GOT3 (cell line): ENCODE measurements at regions not wholly inside any gene's neighbourhood (a gene's known extent, or its start where the extent isn't known, plus 50 kb on each side); places are given as distances from the start of the nearest gene placed in this dataset.

ENCODE experiments used
- DNase-seq: peaks from one replicate; lab custom pipeline; 2025; ENCODE audit warnings: mixed read lengths; lab: John Stamatoyannopoulos, UW

DNA sequence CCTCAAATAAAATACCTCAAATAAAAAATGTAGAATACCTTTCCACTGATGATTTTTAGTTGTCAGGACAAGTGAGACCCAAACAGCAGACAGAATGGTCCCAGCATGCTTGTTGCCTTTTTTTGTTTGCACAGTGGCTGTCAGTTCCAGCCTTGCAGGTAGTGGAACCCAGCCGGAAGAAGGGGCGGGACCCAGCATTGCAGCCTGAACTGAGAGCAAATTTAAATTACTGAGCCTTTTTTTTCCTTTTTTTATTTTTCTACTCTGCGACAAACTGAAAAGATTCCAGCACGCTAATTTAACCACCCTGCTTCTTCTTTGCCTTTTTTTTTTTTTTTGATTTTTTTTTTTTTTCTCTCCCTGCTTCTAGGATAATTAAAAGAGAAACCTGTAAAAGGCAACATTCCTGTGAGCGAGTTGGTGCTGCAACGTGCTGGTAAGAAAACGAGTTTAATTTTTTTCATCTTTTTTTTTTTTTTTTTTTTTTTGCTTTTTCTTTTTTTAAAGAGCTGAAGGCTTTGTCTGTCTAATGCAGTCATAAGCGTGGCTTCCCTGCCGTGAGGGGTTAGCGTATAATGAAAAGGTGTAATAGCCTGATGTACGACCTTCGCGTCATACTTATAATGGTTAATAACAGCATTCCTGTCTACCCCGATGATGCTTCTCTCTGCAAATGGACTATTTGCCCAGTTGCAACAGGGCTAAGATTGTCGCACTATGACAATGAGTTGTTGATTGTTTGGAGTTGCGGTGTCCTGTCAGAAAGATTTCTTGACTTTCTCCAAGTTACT lies 555.3 kb upstream of the CELF2 start:
- DNase-seq = no peak

DNA sequence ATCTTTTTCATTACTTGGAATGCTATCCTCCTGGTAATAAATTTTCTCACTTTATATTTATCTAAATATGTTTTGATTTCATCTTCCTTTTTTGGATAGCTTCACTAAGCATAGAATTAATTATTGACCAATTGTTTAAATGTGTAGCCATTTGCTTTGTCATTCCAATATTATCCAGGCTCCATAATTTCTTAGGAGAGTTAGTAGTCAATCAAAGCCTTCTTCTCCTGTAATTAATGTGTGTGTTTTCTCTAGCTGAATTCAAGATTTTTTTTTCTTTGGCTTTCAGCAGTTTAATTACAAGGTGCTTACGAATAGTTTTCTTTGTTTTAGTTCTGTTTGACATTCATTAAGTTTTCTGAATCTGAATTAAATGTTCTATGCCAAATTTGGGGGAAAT lies 545.9 kb upstream of the CELF2 start:
- DNase-seq = no peak

DNA sequence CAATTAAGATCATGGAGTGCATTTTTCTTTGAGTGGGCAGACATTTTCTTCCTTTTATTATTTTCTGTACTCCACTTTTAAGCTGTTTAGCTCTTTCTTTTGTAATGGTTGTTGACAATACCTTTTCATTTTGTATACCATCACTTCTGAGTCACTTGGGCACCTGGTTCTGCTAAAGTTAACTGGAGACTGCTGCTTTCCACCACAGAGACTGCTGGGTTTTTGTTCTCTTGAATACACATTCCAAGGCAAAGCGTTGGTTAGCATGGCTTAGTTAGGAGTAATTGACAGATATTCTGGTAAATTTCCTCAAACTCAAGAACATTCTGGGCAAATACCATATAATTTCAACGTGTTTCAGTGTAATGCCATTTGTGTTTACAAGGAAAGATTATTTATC lies 541.9 kb upstream of the CELF2 start:
- DNase-seq = no peak

DNA sequence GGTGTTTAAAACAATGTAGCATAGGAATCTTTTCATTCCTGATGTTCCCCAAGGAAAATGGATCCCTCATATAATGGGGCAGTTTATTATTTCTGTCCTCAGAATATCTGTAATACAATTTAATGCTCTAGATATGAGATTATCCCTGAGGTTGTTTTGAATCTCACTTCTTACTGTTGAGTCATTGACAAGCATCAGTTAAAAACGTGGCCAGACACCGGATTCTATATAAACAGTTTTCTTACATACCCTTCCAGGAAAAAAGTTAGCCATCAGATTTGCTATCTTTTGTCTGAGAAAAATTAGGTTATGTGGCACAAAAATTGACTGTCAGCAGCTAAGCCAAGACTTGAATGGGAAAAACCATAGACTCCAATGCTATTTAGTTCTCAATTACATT lies 539.8 kb upstream of the CELF2 start:
- DNase-seq = no peak

DNA sequence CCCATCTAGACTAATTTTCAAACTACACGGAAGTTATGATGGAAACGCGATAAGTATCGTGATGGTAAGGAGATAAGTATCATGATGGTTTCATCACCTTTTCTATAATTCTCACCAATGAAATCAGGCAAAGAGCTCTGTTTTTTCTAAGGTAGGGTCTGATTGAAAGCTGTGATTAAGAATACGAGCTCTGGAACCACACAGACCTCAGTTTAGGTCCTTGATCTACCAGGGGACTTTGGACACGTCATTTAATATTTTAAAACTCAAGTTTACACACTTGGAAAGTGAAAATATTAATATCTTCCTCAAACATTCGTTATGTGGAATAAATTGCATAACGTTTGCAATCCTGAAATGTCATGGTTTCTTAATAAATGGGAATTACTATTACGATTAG lies 538.2 kb upstream of the CELF2 start:
- DNase-seq = no peak

DNA sequence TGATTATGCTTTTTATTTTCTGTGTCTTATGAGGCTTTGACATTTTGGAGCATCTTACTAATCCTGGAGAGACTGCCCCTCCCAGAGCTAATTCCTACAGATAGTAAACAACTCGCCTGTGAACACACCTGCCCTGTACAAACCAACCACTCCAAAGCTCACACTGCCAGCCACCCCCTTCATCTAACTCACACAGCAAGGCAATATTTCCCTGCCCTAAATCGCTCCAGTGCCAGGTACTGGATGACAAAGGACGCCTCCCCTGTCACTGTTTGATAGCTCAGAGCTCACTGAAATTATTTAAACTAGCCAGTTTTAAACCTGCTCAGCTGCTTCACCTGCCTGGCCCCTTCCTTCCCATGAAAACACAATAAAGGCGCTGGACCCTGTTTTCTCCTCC lies 535.1 kb upstream of the CELF2 start:
- DNase-seq = no peak

DNA sequence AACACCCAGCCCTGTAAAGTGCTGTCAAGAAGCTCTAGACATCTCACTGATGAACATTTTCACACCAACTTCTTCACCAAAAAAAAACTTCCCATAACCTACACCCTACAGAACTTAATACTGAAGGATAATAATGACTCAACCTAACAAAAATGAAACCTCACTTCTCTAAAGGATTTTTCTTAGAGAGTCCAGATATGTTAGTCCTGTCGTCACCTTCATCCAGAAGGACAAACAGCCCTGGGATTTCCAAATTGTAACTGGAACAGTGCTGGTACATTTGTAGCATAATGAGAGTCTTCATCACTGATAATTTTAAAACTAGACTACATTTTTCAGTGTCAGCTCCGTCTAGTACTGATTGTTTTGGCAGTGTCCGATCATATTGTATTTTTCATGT lies 528.6 kb upstream of the CELF2 start:
- no peak for DNase-seq

DNA sequence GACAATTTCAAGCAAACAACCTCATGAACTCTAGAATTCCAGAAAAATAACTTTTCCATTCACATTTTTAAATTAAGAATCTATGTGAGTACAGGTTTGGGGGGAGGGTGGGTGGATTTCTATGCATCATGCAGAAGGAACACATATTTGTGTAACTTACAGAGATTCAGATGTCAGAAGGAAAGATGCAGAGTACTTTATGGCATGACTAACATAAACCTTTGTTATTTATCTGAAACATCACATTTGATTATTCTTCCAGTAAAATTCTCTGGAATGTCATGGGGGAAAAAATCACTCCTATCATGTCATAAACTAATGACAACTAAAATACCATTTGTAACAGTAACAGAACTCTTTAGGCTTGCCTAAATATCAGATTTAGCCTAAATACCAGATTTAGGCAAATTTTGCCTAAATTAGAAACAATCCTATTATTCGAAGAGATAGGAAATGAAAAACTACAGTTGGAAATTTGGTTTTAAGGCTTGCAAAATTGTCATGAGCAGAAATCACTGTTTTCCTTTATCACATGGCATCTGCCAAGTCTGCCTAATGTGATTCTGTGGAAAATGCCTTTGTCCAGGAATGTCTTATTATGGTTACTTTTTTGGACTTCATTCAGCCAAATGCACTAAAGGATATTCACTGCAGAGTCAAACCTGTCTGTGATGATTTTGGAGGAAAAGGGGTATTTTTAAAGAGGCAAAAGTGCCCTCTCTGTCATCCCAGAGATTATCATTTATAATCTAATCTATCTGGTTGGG lies 527.7 kb upstream of the CELF2 start:
- DNase-seq = no peak

DNA sequence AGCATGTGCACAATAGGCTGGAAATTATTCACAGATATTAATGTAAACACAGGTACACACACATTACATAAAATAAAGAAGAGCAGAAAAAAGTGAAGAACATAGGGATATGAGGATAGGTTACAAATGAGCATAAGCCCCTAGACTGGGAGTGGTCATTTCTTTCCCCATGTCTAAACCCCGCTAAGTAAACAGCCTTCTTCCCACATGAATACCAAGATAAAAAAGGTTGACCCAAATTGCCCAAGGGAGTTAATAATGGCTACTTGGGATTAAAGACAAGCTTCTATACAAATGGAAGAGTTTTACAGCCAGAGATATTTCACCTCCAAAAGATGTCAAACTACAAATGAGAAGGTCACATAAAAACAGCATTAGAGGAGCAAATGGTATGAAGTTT lies 527.1 kb upstream of the CELF2 start:
- no peak for DNase-seq

DNA sequence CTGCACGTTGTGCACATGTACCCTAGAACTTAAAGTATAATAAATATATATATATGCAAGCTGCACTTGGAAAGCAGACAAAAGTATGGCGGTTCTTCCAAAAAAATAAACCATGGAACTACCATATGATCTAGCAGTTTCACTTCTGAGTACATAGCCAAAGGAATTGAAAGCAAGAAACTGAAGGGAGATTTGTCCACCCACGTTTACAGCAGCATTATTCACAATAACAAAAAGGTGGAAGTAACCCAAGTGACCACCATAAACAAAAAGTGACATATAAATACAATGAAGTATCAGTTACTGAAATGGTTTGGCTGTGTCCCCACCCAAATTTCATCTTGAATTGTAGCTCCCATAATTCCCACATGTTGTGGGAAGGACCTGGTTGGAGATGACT lies 525.3 kb upstream of the CELF2 start:
- DNase-seq = no peak

DNA sequence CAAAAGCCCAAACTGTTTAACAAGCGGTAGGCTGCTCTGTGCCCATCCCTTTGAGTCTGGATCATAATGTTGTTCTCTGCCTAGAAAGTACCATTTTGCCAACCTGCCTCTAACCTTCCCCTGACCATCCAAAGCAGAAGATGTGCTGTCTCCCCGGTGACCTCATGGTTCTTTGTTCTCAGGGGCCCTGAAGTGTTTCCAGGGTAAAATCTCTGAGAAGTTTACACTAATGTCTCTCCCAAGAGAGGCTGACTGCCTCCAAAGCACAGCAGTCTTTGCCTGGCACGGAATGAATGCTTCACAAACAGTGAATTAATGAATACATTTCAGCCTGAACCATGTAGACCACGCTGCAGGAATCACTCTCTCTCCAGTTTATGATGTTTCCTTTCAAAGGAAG lies 523.8 kb upstream of the CELF2 start:
- no peak for DNase-seq

DNA sequence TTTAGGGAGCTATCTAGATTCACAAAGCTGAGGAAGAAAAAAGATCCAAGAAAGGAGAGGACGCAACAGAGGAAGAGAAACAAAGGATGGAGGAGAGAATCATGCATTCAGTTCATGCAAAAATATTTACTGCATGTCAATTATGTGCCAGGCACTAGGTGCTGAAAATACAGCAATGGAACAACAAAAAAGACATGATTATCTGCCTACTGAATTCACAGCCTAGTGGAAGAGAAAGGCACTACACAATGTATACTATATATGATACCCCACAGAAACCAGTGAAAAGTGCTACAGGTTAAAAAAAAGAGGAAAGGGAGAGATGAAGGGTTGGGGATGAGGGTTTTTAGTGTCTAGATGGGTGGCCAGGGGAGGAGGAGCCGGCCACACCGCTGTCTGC lies 520.4 kb upstream of the CELF2 start:
- no peak for DNase-seq

DNA sequence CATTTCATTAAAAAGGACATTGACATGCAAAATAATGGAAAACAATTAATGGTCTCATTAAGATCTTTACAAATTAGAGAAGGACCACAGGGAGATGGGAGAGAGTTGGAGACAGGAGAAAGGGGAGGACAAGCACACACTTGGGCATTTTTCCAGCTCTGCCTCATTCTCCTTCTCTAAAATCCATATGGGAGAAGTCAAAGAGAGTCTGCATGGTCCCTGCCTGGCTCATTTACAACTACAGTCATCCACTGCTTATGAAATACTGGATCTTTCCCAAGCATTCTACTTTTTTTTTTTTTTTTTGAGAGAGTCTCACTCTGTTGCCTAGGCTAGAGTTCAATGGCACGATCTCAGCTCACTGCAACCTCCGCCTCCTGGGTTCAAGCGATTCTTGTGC lies 518.9 kb upstream of the CELF2 start:
- DNase-seq = no peak

DNA sequence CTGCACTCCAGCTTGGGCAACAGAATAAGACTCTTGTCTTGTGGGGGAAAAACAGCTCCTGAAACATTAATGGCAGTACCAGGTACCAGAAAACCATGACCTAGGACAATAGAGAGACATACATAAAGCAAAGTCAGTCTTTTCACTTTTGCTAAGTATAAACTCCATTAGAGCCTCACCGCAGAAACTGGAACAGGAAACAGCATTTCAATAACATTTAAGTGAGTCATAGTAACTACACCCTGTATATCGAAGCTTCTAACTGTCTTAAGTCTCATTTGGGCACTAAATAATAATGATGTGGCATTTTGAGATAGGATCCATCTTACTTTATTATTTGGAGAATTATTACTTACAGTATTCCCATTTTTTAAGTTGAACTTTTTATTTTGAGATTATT lies 517.8 kb upstream of the CELF2 start:
- DNase-seq = no peak

DNA sequence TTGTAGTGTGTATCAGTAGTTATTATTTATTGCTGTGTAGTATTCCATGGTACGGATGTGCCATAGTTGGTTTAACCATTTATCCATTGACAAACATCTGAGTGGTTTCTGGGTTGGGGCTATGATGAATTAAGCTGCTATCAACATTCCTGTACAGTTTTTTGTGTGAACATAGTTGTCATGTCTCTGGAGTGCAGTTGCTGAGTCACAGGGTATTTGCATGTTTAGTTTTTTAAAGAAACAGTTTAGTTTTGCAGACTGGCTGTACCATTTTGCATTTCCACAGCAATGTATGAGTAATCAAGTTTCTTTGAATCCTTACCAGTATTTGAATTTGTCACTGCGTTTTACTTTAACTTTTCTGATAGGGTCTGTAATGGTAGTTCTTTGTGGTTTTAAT lies 516.7 kb upstream of the CELF2 start:
- DNase-seq = no peak

DNA sequence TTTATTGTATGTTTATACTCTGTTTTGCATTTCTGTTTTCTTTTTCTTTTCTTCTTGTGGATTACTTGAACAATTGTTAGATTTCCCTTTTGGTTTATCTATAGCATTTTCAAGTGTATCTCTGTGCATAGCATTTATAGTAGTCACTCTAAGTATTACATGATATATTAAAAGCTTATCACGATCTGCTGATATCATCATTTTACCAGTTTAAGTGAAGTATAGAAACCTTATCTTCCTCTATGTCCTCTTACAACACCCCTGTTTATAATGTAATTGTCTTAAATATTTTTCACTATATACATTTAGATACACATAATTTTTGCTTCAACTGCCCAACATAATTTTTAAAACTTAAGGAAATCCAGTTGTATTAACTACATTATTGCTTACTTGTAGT lies 513.9 kb upstream of the CELF2 start:
- no peak for DNase-seq

DNA sequence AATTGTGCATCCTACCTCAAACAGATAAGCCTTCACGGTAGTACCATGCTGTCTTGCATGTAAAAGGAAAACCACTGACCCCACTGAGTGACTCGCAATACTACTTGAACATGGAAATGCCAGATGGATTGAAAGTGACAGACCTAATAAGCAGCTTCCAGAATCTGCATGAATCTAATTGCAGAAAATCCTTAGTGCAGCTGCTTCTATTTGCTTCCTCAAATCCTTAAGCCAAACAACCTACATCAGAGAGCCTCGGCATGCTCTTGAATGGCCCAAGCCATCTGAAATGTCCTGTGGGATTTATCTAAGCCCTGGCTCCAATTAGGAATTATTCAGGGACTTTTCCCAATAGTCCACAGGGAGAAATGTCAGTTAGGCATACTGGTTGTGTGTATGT lies 509.5 kb upstream of the CELF2 start:
- no peak for DNase-seq

DNA sequence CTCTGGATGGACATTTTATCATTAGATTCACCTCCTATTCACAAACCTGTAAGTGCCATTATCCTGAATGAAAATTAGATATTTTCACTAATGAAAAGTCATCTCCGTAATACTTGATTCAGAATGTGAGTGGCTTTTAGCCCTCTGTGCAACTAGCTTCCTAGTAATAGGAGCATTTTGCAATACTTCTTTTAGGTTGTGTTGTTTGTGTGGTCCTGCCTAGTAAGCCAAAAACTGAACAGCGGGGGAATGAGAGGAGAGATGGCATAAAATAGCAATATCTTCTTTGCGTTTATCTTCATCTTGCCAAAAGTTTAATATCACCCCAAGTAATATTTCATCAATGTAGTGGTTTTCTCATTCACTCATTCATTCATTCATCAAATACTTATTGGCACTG lies 507.5 kb upstream of the CELF2 start:
- DNase-seq = no peak

DNA sequence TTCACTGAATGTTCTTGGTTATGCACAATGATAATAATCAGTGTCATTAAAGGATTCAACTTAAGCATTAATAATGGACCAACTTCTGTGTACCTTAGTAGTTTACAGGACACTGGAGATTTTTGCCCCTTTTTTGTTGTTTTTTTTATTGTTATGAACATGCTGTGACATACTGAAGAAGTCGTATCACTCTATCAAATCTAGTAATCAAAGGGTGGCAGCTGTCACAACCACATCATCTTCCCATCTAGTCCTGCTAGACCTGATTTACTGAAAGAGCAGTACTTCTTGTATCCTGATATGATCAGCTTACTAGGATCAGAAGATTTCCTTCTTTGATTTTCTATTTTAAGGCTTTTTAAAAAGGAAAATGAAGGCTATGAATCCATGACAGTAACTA lies 504.6 kb upstream of the CELF2 start:
- no peak for DNase-seq

DNA sequence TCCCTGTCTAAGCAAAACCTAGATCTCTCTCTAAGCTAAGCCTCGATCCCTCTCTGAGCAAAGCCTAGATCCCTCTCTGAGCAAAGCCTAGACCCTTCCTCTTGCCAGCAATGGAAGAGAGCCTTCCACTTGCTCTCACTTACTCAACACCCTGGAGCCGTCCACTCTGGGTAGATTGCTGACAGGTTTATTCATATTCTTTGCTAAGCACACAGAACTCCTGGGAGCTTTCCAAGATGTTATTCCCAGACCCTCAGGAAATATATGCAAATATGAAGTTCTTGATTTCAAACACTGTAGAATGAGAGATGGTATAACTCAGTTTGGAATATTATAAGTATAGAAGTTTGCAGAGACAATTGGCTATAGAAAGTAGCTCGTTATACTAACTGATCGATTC lies 503.8 kb upstream of the CELF2 start:
- no peak for DNase-seq

DNA sequence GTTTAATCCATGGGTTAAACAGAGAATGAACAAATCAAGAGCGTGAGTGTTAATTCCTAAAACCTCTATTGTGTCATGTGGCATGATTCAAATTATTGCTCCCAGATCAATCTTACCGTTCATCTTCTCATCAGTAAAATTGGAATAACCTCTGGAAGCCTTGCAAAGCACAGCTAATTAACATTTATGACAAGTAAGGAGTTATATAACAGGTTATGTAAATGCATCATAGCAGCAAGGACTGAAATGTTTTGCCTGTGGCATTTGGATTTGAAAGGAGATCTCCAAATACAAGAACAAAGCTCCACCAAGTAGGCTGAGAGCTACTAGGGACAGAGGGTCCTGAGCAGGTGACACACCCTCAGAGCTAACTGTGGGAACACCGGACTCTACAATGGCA lies 502.9 kb upstream of the CELF2 start:
- no peak for DNase-seq

DNA sequence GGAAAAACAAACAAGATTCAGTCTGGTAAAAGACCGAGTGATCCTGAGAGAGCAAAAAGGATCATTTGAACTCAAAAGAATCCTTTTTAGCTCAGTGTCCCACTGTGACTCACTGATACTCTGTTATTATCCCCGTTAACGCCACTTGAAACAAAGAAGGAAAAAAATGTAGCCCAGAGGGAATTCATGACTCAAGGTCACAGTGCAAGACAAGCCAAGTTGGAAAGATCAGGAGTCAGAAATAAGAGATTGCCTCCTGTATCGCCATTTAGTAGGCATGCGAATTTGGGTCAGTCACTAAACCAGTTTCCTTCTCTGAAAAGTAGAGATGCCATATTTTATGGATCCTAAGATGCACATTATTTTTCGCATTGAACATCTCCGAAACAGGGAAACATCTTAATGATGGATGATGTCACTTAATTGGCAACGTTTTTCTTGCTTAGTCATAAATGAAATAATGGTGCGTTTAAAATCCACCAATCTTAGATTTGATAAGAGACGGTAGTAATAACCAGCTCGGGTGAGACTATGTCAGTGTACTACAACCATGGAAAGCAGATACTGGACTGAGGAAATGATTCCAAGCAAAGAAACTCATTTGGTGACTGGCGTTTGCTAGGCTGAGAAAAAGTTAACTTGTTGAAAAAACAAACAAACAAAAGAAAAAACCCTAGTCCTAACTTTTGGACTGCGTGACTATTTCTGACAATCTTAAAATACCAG lies 502.0 kb upstream of the CELF2 start:
- no peak for DNase-seq
